HG03280 (cell line): ENCODE measurements at regions not wholly inside any gene's neighbourhood (a gene's known extent, or its start where the extent isn't known, plus 50 kb on each side); places are given as distances from the start of the nearest gene placed in this dataset.
"Not testable (repeated sequence)": the region's sequence is repeated elsewhere in the genome, so short reads cannot be mapped to it uniquely, and the experiment has no call there.

Source experiments
- ATAC-seq: cut with Tn5 transposase; IDR thresholded peaks from one replicate; pipeline ENCODE4 v1.9.1; 2021; ENCODE audit warnings: mild to moderate bottlenecking, moderate library complexity; ENCODE audit not compliant: unreplicated experiment

GRCh38 chr18:66895631-66896030 lies 291.7 kb upstream of the CDH19 start:
- no peak for ATAC-seq

GRCh38 chr18:66894851-66895250 lies 291.0 kb upstream of the CDH19 start:
- no peak for ATAC-seq

DNA sequence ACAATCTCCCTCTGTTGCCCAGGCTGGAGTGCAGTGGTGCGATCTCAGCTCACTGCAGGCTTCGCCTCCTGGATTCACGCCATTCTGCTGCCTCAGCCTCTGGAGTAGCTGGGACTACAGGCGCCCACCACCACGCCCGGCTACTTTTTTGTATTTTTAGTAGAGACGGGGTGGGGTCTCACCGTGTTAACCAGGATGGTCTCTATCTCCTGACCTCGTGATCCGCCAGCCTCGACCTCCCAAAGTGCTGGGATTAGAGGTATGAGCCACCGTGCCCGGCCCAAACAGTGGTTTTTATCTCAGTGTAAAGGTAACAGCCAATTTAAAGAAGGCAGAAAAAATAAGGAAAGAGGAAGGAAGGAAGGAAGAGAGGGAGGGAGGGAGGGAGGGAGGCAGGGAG lies 288.5 kb upstream of the CDH19 start:
- not testable (repeated sequence) for ATAC-seq

GRCh38 chr18:66874812-66875474 lies 271.1 kb upstream of the CDH19 start:
- no peak for ATAC-seq

GRCh38 chr18:66874375-66874774 lies 270.5 kb upstream of the CDH19 start:
- ATAC-seq = no peak

DNA sequence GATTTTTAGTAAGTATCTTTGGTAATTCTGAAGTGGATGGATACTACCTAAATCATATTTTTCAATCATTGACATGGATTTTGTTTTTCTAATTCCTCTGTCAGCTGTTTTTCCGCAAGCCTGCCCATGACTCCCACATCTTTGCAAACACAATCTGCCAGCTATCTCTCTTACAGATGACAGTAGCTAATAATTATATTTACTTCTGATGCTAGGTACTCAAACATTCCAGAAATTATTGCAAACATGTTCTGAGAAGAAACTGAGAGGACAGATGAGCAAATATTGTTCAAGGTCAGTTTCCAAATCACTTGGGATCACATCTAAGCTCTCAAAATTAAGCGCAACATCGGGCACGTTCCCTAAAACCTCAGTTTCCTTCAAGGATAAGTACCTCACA lies 270.0 kb upstream of the CDH19 start:
- no peak for ATAC-seq

- ATAC-seq = no peak
Observed at GRCh38 chr18:66872277-66872676, 268.4 kb upstream of the CDH19 start.

DNA sequence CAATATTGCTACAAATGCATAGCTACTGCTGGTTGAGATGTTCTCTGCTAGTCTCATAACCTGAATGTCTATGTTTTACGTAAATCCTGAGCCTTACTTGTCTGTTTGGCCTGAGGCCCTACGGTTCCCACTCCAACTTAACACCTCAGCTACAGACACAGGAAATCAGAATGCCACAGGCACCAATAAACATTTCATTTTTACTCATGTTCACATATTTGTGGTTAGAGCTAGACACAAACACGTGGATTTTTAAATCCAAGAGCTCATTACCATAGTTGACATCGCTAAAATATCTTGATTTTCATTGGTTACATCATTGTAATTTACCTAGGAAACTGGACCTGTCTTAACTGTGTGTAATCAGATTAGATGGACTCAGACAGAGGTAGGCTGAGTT lies 263.8 kb upstream of the CDH19 start:
- ATAC-seq = no peak

DNA sequence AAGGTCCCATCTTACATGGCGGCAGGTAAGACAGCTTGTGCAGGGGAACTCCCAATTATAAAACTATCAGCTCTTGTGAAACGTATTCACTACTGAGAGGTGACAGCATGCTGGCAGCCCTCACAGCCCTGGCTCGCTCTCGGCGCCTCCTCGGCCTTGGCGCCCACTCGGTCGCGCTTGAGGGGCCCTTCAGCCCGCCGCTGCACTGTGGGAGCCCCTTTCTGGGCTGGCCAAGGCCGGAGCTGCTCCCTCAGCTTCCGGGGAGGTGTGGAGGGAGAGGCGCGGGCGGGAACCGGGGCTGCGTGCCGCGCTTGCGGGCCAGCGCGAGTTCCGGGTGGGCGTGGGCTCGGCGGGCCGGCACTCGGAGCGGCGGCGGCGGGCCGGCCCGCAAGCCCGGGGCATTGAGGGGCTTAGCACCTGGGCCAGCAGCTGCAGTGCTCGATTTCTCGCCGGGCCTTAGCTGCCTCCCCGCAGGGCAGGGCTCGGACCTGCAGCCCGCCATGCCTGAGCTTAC lies 262.6 kb upstream of the CDH19 start:
- not testable (repeated sequence) for ATAC-seq

GRCh38 chr18:66838340-66838987 lies 234.6 kb upstream of the CDH19 start:
- ATAC-seq = no peak

DNA sequence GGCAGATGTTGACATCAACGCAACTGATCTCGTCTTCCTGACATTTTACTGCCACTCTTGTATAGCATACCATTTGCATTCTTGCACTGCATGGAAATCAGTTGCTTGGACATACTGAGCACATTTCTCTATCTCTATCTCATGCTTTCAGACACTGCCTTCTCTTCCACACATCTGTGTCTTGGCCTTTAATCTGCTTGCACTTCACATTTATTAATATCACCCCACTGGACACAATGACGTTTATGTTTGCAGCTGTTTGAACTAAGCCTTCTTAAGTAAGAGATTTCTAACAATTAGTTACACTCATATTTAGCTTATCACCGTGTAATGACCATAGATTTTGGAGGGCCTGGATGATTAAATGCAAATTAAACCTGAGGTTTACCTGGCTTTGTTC lies 229.8 kb upstream of the CDH19 start:
- no peak for ATAC-seq

DNA sequence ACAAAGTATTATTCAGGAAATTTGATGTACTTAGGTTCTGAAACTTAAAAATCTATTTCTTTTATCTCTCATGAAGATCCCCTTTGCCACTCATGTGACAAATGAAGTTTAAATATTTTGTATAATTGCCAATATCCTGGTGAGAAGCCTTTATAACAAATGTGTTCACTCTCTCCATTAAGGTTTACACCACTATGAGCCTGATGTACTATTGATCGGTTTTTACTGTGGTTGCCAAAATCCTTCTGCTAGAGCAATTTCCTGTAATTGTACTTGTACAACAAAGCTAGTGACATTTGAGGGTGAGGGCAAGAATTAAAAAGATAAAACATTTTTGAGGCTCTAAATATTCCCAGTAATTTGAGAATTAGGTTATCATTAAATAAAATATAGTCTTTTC lies 222.3 kb upstream of the CDH19 start:
- no peak for ATAC-seq

DNA sequence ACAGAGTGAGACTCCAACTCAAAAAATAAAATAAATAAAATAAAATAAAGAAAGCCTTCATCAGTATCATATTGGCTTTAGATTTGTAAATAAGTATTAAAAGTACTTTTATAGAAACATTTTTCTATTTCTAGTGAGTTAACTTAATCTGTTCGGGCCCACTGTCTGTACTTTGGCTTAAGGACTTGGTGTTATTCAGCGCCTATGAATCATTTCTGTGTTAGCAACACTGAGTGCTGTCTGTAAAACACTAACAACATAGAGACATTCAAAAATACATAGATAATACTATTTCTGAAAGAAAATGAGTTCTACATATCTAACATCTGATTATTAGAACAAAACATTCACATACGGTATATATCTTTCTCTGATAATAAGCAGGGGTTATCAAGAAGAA lies 221.5 kb upstream of the CDH19 start:
- no peak for ATAC-seq

DNA sequence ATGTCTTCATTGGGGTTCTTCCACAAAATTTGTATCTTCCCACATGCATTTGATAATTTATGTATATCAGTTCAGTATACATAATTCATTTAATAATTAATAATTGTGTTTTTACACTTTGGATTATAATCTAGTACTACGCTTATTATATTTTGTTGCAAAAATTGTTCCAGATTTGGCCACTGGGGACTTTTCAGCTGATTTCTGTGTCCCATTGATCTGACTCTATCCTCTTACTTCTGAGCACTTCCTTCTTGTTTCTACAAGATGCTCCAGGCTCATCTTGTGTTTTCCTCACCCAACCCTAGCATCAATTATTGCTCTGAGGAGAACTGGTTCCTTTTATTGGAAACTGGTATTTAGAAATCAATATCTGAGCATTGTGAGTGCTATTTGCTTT lies 215.3 kb upstream of the CDH19 start:
- ATAC-seq = no peak

- ATAC-seq = no peak
Observed at GRCh38 chr18:66813138-66813537, 209.2 kb upstream of the CDH19 start.

DNA sequence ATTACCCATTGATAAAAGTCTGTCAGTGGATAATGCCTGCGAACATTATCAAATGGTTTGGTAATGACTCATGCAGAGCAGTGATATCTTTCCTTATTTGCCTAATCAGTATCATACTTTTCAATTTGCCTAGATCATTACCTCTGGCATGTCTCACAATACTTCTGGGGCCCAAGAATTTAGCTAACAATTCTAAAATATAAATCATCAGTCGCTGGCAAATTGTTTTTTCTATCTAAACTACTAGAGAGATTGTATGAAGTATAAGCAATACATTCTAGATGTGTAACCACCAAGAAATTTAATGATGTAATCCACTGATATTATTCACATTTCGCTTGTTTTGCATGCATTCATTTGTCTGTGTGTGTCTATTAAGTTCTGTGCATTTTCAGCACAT lies 191.2 kb upstream of the CDH19 start:
- ATAC-seq = no peak

DNA sequence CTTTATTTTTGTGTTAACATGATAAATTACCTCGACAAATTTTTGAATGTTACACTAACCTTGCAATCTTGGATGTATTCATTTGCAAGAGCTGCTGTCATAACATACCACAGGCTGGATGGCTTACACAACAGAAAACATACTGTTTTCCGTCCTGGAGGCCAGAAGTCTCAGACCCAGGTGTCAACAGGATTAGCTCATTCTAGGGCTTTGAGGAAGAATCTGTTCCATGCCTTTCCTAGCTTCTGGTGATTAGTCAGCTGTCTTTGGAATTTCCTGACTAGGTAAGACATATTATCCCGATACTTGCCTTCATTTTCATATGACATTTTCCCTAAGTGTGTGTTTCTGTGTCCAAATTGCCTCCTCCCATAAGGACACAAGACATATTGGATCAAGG lies 188.6 kb upstream of the CDH19 start:
- no peak for ATAC-seq

DNA sequence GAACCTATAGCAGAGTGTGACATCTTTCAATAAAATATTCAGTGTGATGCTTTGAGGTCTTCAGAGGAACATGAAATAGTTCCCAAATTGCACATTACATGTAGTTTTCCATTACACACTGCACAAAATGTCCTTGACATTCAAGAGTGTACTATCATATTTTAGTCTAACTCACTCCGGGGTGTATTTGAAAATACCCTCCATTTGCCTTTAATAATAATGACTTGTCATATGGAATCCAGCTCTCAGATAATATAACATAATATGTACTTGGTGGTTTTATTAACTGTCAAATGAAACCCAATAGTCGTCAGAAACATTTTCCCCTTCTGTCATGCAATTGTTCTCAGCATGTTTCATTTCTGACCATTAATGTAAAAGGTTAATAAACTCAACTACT lies 176.7 kb upstream of the CDH19 start:
- no peak for ATAC-seq

DNA sequence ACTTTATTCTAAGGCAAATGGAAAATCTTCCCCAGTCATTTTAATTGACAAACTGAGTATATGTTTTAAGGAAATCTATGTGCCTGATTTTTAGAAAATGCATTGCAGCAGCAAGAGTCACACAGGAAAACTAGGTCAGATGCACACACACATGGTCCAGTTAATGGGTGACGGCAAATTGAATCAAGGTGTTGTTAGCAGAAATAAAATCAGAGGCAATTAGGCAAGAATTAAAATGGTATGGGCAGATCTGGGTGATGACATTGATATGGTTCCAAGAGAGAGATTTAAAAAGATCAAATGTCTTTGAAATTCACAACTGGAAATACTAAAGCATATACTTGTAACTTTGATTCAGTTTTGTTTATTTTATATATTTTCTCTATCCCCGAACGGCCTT lies 174.2 kb upstream of the CDH19 start:
- ATAC-seq = no peak

GRCh38 chr18:66769375-66769774 lies 165.5 kb upstream of the CDH19 start:
- ATAC-seq = no peak

- no peak for ATAC-seq
Observed at GRCh38 chr18:66764230-66764629, 160.3 kb upstream of the CDH19 start.

GRCh38 chr18:66761166-66761565 lies 157.3 kb upstream of the CDH19 start:
- no peak for ATAC-seq

DNA sequence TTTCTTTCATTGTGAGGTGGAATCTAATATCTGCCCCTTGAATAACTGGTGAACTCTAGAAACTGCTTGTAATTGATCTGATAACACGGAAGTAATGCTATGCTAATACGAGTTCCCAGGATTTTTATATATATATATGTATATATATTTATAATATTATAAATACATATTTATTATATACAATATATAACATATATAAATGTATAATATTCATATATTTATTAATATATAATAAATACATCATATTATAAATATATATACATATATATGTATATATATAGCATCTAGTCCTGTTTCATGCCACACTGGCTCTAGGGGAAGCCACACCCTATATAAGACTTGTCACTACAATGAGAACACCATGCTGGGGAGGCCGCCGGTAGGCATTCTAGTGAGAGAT lies 156.7 kb upstream of the CDH19 start:
- ATAC-seq = no peak
